ENCODE measurements at regions not wholly inside any gene's neighbourhood (a gene's known extent, or its start where the extent isn't known, plus 50 kb on each side); places are given as distances from the start of the nearest gene placed in this dataset.

DNA sequence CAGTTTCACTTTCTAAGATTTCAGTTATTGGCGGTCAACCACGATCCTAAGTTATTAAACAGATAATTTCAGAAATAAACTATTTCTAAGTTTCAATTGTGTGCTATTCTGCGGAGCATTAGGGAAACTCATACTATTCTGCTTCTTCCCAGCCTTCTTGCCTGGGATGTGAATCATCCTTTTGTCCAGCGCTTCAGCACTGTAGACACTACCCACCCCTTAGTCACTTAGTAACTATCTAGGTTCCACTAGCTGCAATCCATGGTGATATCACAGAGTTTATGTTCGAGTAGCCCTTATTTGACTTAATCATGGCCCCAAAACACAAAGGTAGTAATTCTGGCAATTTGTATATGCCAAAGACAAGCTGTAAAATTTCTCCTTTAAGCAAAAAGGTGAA lies 279.9 kb upstream of the ADAMTS5 start:
- TF ChIP-seq EZH2 (IDR thresholded peaks at IDR 0.05; ENCODE audit: borderline replicate concordance, low read length), result no peak
- no peak for TF ChIP-seq CTCF (conservative IDR thresholded peaks at IDR 0.05 in 1 of 2, IDR thresholded peaks at IDR 0.05 in 1 of 2; ENCODE audit: extremely low read depth in 1 of 2, insufficient read depth in 1 of 2, low read depth in 1 of 2, low read length in 2 of 2)
